GM12878 (cell line): ENCODE measurements at regions not wholly inside any gene's neighbourhood (a gene's known extent, or its start where the extent isn't known, plus 50 kb on each side); places are given as distances from the start of the nearest gene placed in this dataset.

ENCODE experiments used
- ATAC-seq: fragments of 200-7000 bp; cut with Tn5 transposase; 3 replicates; pipeline ENCODE4 v1.9.1; 2020; ENCODE audit warnings: mild to moderate bottlenecking, moderate library complexity
- BruUV-seq: library from RNA; stranded (reverse); fragments of 400-500 nt; replicated peaks from 2 replicates; lab custom pipeline; 2021; lab: Mats Ljungman, UMichigan
- CTCF ChIA-PET: fragments of 300-600 bp; sonication (Branson Sonifier 250); formaldehyde crosslinking; extraction: SDS; loops from one replicate; lab custom pipeline; 2021; ENCODE audit warnings: inconsistent platforms; lab: Yijun Ruan, JAX
- POLR2A ChIA-PET: fragments of 350-600 bp; formaldehyde crosslinking; extraction: SDS; loops from one replicate; lab custom pipeline; 2021; ENCODE audit warnings: inconsistent platforms; lab: Charles Lee
- RAD21 ChIA-PET: fragments of 300-600 bp; sonication (Branson Sonifier 250); formaldehyde crosslinking; loops from one replicate; lab custom pipeline; 2023; ENCODE audit warnings: antibody characterized with exemption; ENCODE audit not compliant: unreplicated experiment; lab: Charles Lee
- SMC1A ChIA-PET: fragments of 300-600 bp; sonication (Branson Sonifier 250); formaldehyde crosslinking; loops from one replicate; lab custom pipeline; 2023; ENCODE audit not compliant: unreplicated experiment, uncharacterized antibody; lab: Charles Lee
- DNase-seq: peaks from one replicate; pipeline ENCODE4 v3.0.0-alpha.2; 2011; ENCODE audit warnings: low read depth, low spot score
- FAIRE-seq: peaks from 3 replicates; lab custom pipeline; 2011; peaks lifted over from hg19 to GRCh38; lab: Jason Lieb, UNC
- H2AFZ ChIP-seq: 2 replicates; pipeline ENCODE4 v1.6.0; 2011; ENCODE audit warnings: low read depth, low read length, control low read depth; ENCODE audit not compliant: control insufficient read depth
- H3K27ac ChIP-seq: 2 replicates; pipeline ENCODE4 v1.5.1; 2011; ENCODE audit warnings: control low read depth; ENCODE audit not compliant: control insufficient read depth, insufficient read depth
- H3K27me3 ChIP-seq, 2 experiments: replicated peaks in 1 of 2; 2 replicates each; pipeline versions ENCODE4 v1.6.0 to v1.6.1; 2011; ENCODE audit warnings: low read length in 1 of 2; ENCODE audit not compliant: control insufficient read depth in 2 of 2, insufficient read depth in 2 of 2
- H3K36me3 ChIP-seq, 2 experiments: 2 replicates each; pipeline ENCODE4 v1.5.1; 2011; ENCODE audit warnings: low read length in 1 of 2; ENCODE audit not compliant: control insufficient read depth in 2 of 2, insufficient read depth in 2 of 2
- H3K4me1 ChIP-seq: 2 replicates; pipeline ENCODE4 v1.6.1; 2011; ENCODE audit warnings: mild to moderate bottlenecking, low read length, moderate library complexity, mixed read lengths; ENCODE audit not compliant: control insufficient read depth, insufficient read depth
- H3K4me2 ChIP-seq: 2 replicates; pipeline ENCODE4 v1.6.0; 2011; ENCODE audit warnings: control low read depth; ENCODE audit not compliant: control insufficient read depth, insufficient read depth
- H3K4me3 ChIP-seq: fragments of 200-600 bp; sonication (generic); 2 replicates; pipeline ENCODE4 v1.5.1; 2016
- H3K79me2 ChIP-seq: 2 replicates; pipeline ENCODE4 v1.6.0; 2011; ENCODE audit warnings: low read length; ENCODE audit not compliant: control insufficient read depth, insufficient read depth
- H3K9ac ChIP-seq: 2 replicates; pipeline ENCODE4 v1.8.0; 2011; ENCODE audit warnings: low read length, control low read depth, mixed read lengths; ENCODE audit not compliant: control insufficient read depth, insufficient read depth
- H3K9me3 ChIP-seq: replicated peaks from 3 replicates; pipeline ENCODE4 v1.5.1; 2011; ENCODE audit warnings: mild to moderate bottlenecking, low read length; ENCODE audit not compliant: control insufficient read depth, insufficient read depth
- H4K20me1 ChIP-seq: 2 replicates; pipeline ENCODE4 v1.6.0; 2011; ENCODE audit not compliant: control insufficient read depth, insufficient read depth
- ATF7 ChIP-seq: fragments of 450-650 bp; IDR thresholded peaks from 2 replicates; pipeline ENCODE4 v1.6.1; 2016; ENCODE audit warnings: low read depth, mild to moderate bottlenecking
- HCFC1 ChIP-seq: fragments of 150-350 bp; IDR thresholded peaks from 2 replicates; pipeline ENCODE4 v1.6.1; 2014; ENCODE audit warnings: low read length
- HDAC6 ChIP-seq: fragments of 200-600 bp; sonication (generic); IDR thresholded peaks from one replicate; pipeline ENCODE4 v1.8.0; 2017; ENCODE audit warnings: antibody characterized with exemption; ENCODE audit not compliant: unreplicated experiment
- NFIC ChIP-seq: IDR thresholded peaks from 2 replicates; pipeline ENCODE4 v1.6.1; 2012; ENCODE audit warnings: low read depth, mild to moderate bottlenecking, inconsistent platforms, low read length, moderate library complexity
- NRF1 ChIP-seq: conservative IDR thresholded peaks from 2 replicates; pipeline ENCODE4 v1.6.1; 2011; ENCODE audit warnings: mild to moderate bottlenecking, low read depth, low read length, improper control_type of control experiment
- RAD51 ChIP-seq: fragments of 450-650 bp; IDR thresholded peaks from 2 replicates; pipeline ENCODE4 v1.6.1; 2016; ENCODE audit warnings: moderate library complexity, mild to moderate bottlenecking, inconsistent platforms
- RBBP5 ChIP-seq: fragments of 200-600 bp; sonication (generic); conservative IDR thresholded peaks from 2 replicates; pipeline ENCODE4 v1.6.1; 2016
- RCOR1 ChIP-seq: conservative IDR thresholded peaks from 2 replicates; pipeline ENCODE4 v1.6.1; 2012; ENCODE audit warnings: low read depth, low read length, improper control_type of control experiment
- RELB ChIP-seq: fragments of 450-650 bp; IDR thresholded peaks from 2 replicates; pipeline ENCODE4 v1.6.1; 2017; ENCODE audit warnings: low read depth, mild to moderate bottlenecking, moderate library complexity
- SMAD5 ChIP-seq: IDR thresholded peaks from 2 replicates; pipeline ENCODE4 v1.6.1; 2016; ENCODE audit warnings: antibody characterized with exemption, low read depth
- TBL1XR1 ChIP-seq: IDR thresholded peaks from 2 replicates; pipeline ENCODE4 v1.6.1; 2012; ENCODE audit warnings: low read depth, low read length, improper control_type of control experiment
- USF1 ChIP-seq: IDR thresholded peaks from 2 replicates; pipeline ENCODE4 v1.6.1; 2011; ENCODE audit warnings: borderline replicate concordance, low read depth, mild to moderate bottlenecking, moderate library complexity, mixed read lengths, low read length; ENCODE audit not compliant: insufficient read depth; ENCODE audit errors: extremely low read length
- YBX1 ChIP-seq: fragments of 450-650 bp; IDR thresholded peaks from 2 replicates; pipeline ENCODE4 v1.6.1; 2016; ENCODE audit warnings: antibody characterized with exemption
- ZZZ3 ChIP-seq: IDR thresholded peaks from 2 replicates; pipeline ENCODE4 v1.6.1; 2011; ENCODE audit warnings: low read depth; ENCODE audit not compliant: control insufficient read depth, insufficient read length
- WGBS: methylation state at CpG from one replicate; pipeline ENCODE4 v1.1.6; 2016; ENCODE audit warnings: low lambda C conversion rate; ENCODE audit not compliant: insufficient replicate concordance, insufficient coverage; ENCODE audit errors: missing lambda C conversion rate; 5-methylcytosine and 5-hydroxymethylcytosine counted together
- in situ Hi-C: fragments of 300-500 bp; cut with MboI; formaldehyde crosslinking; loops from 9 replicates; pipeline ENCODE4 v1.14.3; 2018; ENCODE audit warnings: mixed read lengths
- intact Hi-C: fragments of 100-400 bp; cut with micrococcal nuclease; formaldehyde crosslinking; loops from one replicate; pipeline ENCODE4 v1.14.2; 2022; ENCODE audit not compliant: unreplicated experiment

- no peaks in the 10 kb centered on the region for H4K20me1 ChIP-seq
- no peak overlapping the region for H3K9ac ChIP-seq
- no peak overlapping the region for H3K4me3 ChIP-seq
- FAIRE-seq (no peak), ATAC-seq (no peak), DNase-seq (no peak)
- WGBS: 14% methylated on average over 1 of the region's 1 CpG
- H3K27ac ChIP-seq: no peak overlapping the region
- ChIA-PET RAD21 (no interaction called here), POLR2A (no interaction called here), SMC1A (interaction anchor here (0.7 kb wide), 1 partner anchor 16 kb away, joined by 4 read pairs; no protein-coding TSS in a partner anchor), CTCF (no interaction called here)
- no peaks in the 10 kb centered on the region; a peak in 1 of 4 replicates for H3K27me3 ChIP-seq
- TF ChIP-seq NFIC (no peak), SMAD5 (no peak), TBL1XR1 (no peak), YBX1 (no peak), ZZZ3 (no peak), RBBP5 (no peak), RCOR1 (no peak), USF1 (no peak), HDAC6 (no peak), HCFC1 (no peak), RELB (no peak), RAD51 (no peak), ATF7 (no peak), NRF1 (no peak)
- intact Hi-C loops: no loop called here
- no peaks in the 10 kb centered on the region for H3K36me3 ChIP-seq
- no peak overlapping the region for H3K4me2 ChIP-seq
- no peaks in the 10 kb centered on the region for H3K9me3 ChIP-seq
- H3K79me2 ChIP-seq: no peaks in the 10 kb centered on the region
- in situ Hi-C loops: no loop called here
- no peak overlapping the region for H2AFZ ChIP-seq
- no peaks in the 10 kb centered on the region for H3K4me1 ChIP-seq
- no TSS peak for BruUV-seq
Measured at GRCh38 chr3:64341296-64341695, 116.0 kb upstream of the PRICKLE2 start.
